ENCODE measurements at regions not wholly inside any gene's neighbourhood (a gene's known extent, or its start where the extent isn't known, plus 50 kb on each side); places are given as distances from the start of the nearest gene placed in this dataset.

DNA sequence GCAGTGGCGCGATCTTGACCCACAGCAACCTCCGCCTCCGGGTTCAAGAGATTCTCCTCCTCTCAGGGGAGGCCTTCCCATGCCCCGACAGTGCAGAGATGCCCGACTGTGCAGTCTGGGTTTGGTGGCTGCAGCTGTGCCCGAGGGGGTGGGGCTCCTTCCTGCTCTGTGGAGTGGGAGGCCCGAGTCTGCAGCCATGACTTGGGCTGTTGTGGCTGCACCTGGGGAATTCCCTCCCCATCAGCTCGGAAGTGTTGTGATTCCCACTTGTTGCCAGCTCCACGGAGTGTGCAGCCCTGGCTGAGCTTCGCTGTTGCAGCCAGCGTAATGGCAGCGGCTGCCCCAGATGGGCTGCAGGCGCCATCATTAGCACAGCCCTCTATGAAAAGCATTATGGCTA, 66.4 kb upstream of the SMIM36 start:
- TF ChIP-seq, protein P1, sequence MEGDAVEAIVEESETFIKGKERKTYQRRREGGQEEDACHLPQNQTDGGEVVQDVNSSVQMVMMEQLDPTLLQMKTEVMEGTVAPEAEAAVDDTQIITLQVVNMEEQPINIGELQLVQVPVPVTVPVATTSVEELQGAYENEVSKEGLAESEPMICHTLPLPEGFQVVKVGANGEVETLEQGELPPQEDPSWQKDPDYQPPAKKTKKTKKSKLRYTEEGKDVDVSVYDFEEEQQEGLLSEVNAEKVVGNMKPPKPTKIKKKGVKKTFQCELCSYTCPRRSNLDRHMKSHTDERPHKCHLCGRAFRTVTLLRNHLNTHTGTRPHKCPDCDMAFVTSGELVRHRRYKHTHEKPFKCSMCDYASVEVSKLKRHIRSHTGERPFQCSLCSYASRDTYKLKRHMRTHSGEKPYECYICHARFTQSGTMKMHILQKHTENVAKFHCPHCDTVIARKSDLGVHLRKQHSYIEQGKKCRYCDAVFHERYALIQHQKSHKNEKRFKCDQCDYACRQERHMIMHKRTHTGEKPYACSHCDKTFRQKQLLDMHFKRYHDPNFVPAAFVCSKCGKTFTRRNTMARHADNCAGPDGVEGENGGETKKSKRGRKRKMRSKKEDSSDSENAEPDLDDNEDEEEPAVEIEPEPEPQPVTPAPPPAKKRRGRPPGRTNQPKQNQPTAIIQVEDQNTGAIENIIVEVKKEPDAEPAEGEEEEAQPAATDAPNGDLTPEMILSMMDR (IDR thresholded peaks at IDR 0.05) = no peak
- no peak for TF ChIP-seq POLR2A (IDR thresholded peaks at IDR 0.05)
- no peak for TF ChIP-seq POLR2AphosphoS5 (IDR thresholded peaks at IDR 0.05; ENCODE audit: insufficient read depth in 1 of 2, low read depth in 1 of 2)

All from vagina (tissue), 2 donors.